ENCODE measurements at regions not wholly inside any gene's neighbourhood (a gene's known extent, or its start where the extent isn't known, plus 50 kb on each side); places are given as distances from the start of the nearest gene placed in this dataset.

GRCh38 chr19:31840371-31840770 is 491.1 kb upstream of the TSHZ3 start:
- 69% methylated on average over 2 of the region's 2 CpGs for WGBS (ENCODE audit: low lambda C conversion rate)
- Histone ChIP-seq H3K79me2 (ENCODE audit: insufficient read depth, low read length) (no peaks in the 10 kb centered on the region), H3K27ac (ENCODE audit: extremely low read length, insufficient read depth, low read length) (no peak overlapping the region), H3K36me3 (replicated peaks in 1 of 2; ENCODE audit: control insufficient read depth in 1 of 2, insufficient read depth in 2 of 2, low read length in 2 of 2) (no peaks in the 10 kb centered on the region), H3K4me1 (ENCODE audit: insufficient read depth, low read length) (no peaks in the 10 kb centered on the region), H2AFZ (ENCODE audit: low read length) (no peak overlapping the region), H3K4me3 (replicated peaks in 1 of 3; ENCODE audit: insufficient read depth in 1 of 3, low read depth in 2 of 3, low read length in 3 of 3) (no peak overlapping the region), H3K27me3 (ENCODE audit: control insufficient read depth in 1 of 2, insufficient read depth in 2 of 2, low read length in 2 of 2) (no peaks in the 10 kb centered on the region), H3K4me2 (ENCODE audit: low read depth, low read length) (no peak overlapping the region), H3K9ac (ENCODE audit: insufficient read depth, low read depth, low read length) (no peak overlapping the region), H3K9me3 (ENCODE audit: low read length) (peaks cover 89% of the 10 kb centered on the region), H4K20me1 (ENCODE audit: insufficient read depth, low read length) (no peaks in the 10 kb centered on the region)
- POLR2A ChIA-PET = no interaction called here
- intact Hi-C loops (cut with micrococcal nuclease; ENCODE audit: unreplicated experiment) = no loop called here
- no peak for ATAC-seq
- TF ChIP-seq XRCC5 (optimal IDR thresholded peaks at IDR 0.05; ENCODE audit: low read length) (no peak), ZNF549 (CRISPR knock-in tag; IDR thresholded peaks at IDR 0.05) (no peak), ZNF12 (CRISPR knock-in tag; IDR thresholded peaks at IDR 0.05) (no peak), RFX5 (IDR thresholded peaks at IDR 0.05; ENCODE audit: low read depth, low read length) (no peak), RFX3 (CRISPR knock-in tag; IDR thresholded peaks at IDR 0.05) (no peak), REXO4 (CRISPR knock-in tag; IDR thresholded peaks at IDR 0.05; ENCODE audit: borderline replicate concordance) (no peak), SMARCC2 (IDR thresholded peaks at IDR 0.05) (no peak), GABPB1 (CRISPR knock-in tag; IDR thresholded peaks at IDR 0.05) (no peak), NR1H2 (CRISPR knock-in tag; IDR thresholded peaks at IDR 0.05; ENCODE audit: borderline replicate concordance, low read depth) (no peak), ATF7-NPFF (CRISPR knock-in tag; IDR thresholded peaks at IDR 0.05; ENCODE audit: low read depth) (no peak), GTF2F1 (IDR thresholded peaks at IDR 0.05; ENCODE audit: low read length) (no peak), E2F2 (CRISPR knock-in tag; IDR thresholded peaks at IDR 0.05; ENCODE audit: borderline replicate concordance) (no peak), CHCHD3 (CRISPR knock-in tag; IDR thresholded peaks at IDR 0.05) (no peak), ZNF788 (CRISPR knock-in tag; IDR thresholded peaks at IDR 0.05; ENCODE audit: borderline replicate concordance) (no peak), ZNF678 (CRISPR knock-in tag; IDR thresholded peaks at IDR 0.05) (no peak)
- no TSS peak for BruUV-seq (replicated peaks)
- in situ Hi-C loops (cut with HindIII; ENCODE audit: extremely low pct_ligation_motif_present, low pct_unique_long_range_greater_than_20kb) = no loop called here
- DNase-seq (ENCODE audit: low spot score) = no peak
- no peak for FAIRE-seq
- CTCF ChIA-PET (ENCODE audit: low intra/inter-chr PET ratio, low total read pairs) = no interaction called here

Data from HepG2 (cell line).